SK-N-SH treated with all-trans-retinoic acid at 6 μM for 48 hours (cell line): ENCODE measurements at regions not wholly inside any gene's neighbourhood (a gene's known extent, or its start where the extent isn't known, plus 50 kb on each side); places are given as distances from the start of the nearest gene placed in this dataset.

ENCODE experiments used
- ATAC-seq: fragments of 200-7000 bp; cut with Tn5 transposase; 3 replicates; pipeline ENCODE4 v1.9.1; 2020; ENCODE audit warnings: mild to moderate bottlenecking, moderate library complexity
- ARNTL ChIP-seq: fragments of 450-650 bp; formaldehyde crosslinking; IDR thresholded peaks from 2 replicates; pipeline ENCODE4 v1.5.0; 2020; ENCODE audit warnings: low read depth, mild to moderate bottlenecking, moderate library complexity, borderline replicate concordance
- BACH2 ChIP-seq: fragments of 250-450 bp; sonication (Bioruptor Pico); IDR thresholded peaks from 2 replicates; pipeline ENCODE4 v1.9.0; 2021; ENCODE audit warnings: mild to moderate bottlenecking, borderline replicate concordance
- CSDC2 ChIP-seq: fragments of 250-450 bp; sonication (Bioruptor Pico); IDR thresholded peaks from 2 replicates; pipeline ENCODE4 v1.5.0; 2020; ENCODE audit warnings: mild to moderate bottlenecking, moderate library complexity
- CSRNP3 ChIP-seq: fragments of 250-450 bp; sonication (Bioruptor Pico); IDR thresholded peaks from 2 replicates; pipeline ENCODE4 v1.5.1; 2021; ENCODE audit warnings: mild to moderate bottlenecking, moderate library complexity
- ESRRG ChIP-seq: fragments of 250-450 bp; sonication (Bioruptor Pico); IDR thresholded peaks from 2 replicates; pipeline ENCODE4 v1.6.1; 2021; ENCODE audit warnings: mild to moderate bottlenecking
- GLIS3 ChIP-seq: fragments of 250-450 bp; sonication (Bioruptor Pico); IDR thresholded peaks from 2 replicates; pipeline ENCODE4 v1.5.0; 2020; ENCODE audit warnings: mild to moderate bottlenecking, moderate library complexity
- ISL1 ChIP-seq: fragments of 250-450 bp; sonication (Bioruptor Pico); IDR thresholded peaks from 2 replicates; pipeline ENCODE4 v2.1.2; 2022; ENCODE audit warnings: mild to moderate bottlenecking, moderate library complexity
- OSR1 ChIP-seq: fragments of 250-450 bp; sonication (Bioruptor Pico); IDR thresholded peaks from 2 replicates; pipeline ENCODE4 v1.8.0; 2022; ENCODE audit warnings: moderate library complexity, mild to moderate bottlenecking, inconsistent platforms
- POU6F1 ChIP-seq: fragments of 250-450 bp; sonication (Bioruptor Pico); IDR thresholded peaks from 2 replicates; pipeline ENCODE4 v1.8.0; 2021; ENCODE audit warnings: low read depth, mild to moderate bottlenecking, moderate library complexity, borderline replicate concordance
- RARB ChIP-seq: fragments of 250-450 bp; sonication (Bioruptor Pico); IDR thresholded peaks from 2 replicates; pipeline ENCODE4 v1.8.0; 2021; ENCODE audit warnings: mild to moderate bottlenecking, moderate library complexity
- TCF4 ChIP-seq: fragments of 250-450 bp; sonication (Bioruptor Pico); IDR thresholded peaks from 2 replicates; pipeline ENCODE4 v1.8.0; 2021; ENCODE audit warnings: mild to moderate bottlenecking, moderate library complexity, borderline replicate concordance
- TOX ChIP-seq: fragments of 250-450 bp; sonication (Bioruptor Pico); IDR thresholded peaks from 2 replicates; pipeline ENCODE4 v1.8.0; 2021; ENCODE audit warnings: mild to moderate bottlenecking, moderate library complexity, borderline replicate concordance
- ZC3H10 ChIP-seq: fragments of 250-450 bp; sonication (Bioruptor Pico); IDR thresholded peaks from 2 replicates; pipeline ENCODE4 v1.5.1; 2021; ENCODE audit warnings: mild to moderate bottlenecking, moderate library complexity
- ZFP3 ChIP-seq: fragments of 250-450 bp; sonication (Bioruptor Pico); IDR thresholded peaks from 2 replicates; pipeline ENCODE4 v1.5.0; 2020; ENCODE audit warnings: mild to moderate bottlenecking, moderate library complexity
- ZFP30 ChIP-seq: fragments of 450-650 bp; formaldehyde crosslinking; IDR thresholded peaks from 2 replicates; pipeline ENCODE4 v1.5.0; 2022; ENCODE audit warnings: mild to moderate bottlenecking, moderate library complexity
- ZNF565 ChIP-seq: fragments of 450-650 bp; formaldehyde crosslinking; conservative IDR thresholded peaks from 2 replicates; pipeline ENCODE4 v1.5.0; 2020; ENCODE audit warnings: low read depth, mild to moderate bottlenecking, moderate library complexity
- ZNF70 ChIP-seq: fragments of 450-650 bp; formaldehyde crosslinking; IDR thresholded peaks from 2 replicates; pipeline ENCODE4 v1.5.0; 2020; ENCODE audit warnings: mild to moderate bottlenecking, moderate library complexity
- ZNF8 ChIP-seq: fragments of 450-650 bp; formaldehyde crosslinking; IDR thresholded peaks from 2 replicates; pipeline ENCODE4 v1.5.0; 2020; ENCODE audit warnings: mild to moderate bottlenecking, moderate library complexity
- TF ChIP-seq, protein P1 (sequence below): fragments of 250-450 bp; sonication (Bioruptor Pico); IDR thresholded peaks from 2 replicates; pipeline ENCODE4 v1.8.0; 2020; ENCODE audit warnings: mild to moderate bottlenecking, moderate library complexity, borderline replicate concordance
- TF ChIP-seq, protein P2 (sequence below): fragments of 250-450 bp; sonication (Bioruptor Pico); IDR thresholded peaks from 2 replicates; pipeline ENCODE4 v1.5.0; 2020; ENCODE audit warnings: mild to moderate bottlenecking, moderate library complexity
- TF ChIP-seq, protein P3 (sequence below): fragments of 250-450 bp; sonication (Bioruptor Pico); IDR thresholded peaks from 2 replicates; pipeline ENCODE4 v1.5.1; 2020; ENCODE audit warnings: low read depth, mild to moderate bottlenecking, moderate library complexity

DNA sequence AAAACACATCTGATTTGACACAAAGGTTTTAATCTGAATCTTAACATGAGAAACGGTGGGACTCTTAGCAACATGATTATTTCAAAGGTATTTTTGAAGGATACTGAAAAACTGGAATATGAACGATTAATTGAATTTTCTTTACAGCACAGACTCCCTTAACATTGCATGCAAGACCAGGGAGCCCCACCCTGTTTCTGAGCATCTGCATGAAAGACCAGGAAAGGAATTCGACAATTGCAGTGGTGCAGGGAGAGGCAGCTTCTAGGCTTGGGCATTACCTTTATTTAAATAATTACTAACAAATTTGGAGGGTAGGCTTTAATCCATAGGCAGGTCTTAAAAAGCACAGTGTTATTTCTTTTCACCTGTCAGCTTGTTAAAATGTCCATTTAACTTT lies 240.6 kb upstream of the TOPAZ1 start:
- ATAC-seq, result no peak
- TF ChIP-seq ZFP30 (no peak), OSR1 (CRISPR knock-in tag) (no peak)

- no peak for ATAC-seq
Measured at GRCh38 chr3:44003801-44004200, 237.9 kb upstream of the TOPAZ1 start.

DNA sequence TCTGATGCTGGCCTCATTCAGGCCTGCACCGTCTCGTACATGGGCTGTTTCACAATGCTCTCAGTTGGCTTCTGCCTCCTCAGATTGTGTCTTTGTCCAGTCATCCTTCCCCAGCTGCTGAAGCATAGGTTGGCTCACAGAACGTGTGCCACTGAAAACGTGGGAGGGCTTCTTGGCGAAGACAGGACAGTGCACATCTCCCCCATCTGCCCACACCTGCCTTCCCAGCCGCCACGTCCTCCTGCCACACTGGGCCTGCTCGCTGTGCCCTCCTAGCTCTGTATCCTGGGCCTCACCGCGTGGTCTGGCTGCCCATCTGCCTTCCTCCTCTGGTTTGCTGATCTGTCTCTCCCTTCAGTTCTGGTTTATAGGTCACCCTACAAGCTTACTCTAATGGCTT lies 230.0 kb upstream of the TOPAZ1 start:
- no peak for TF ChIP-seq TOX (CRISPR knock-in tag)
- no peak for TF ChIP-seq ZFP3
- no peak for TF ChIP-seq ARNTL
- TF ChIP-seq BACH2 (CRISPR knock-in tag), result no peak
- TF ChIP-seq ESRRG (CRISPR knock-in tag), result no peak
- TF ChIP-seq OSR1 (CRISPR knock-in tag), result no peak
- TF ChIP-seq ZNF8 (CRISPR knock-in tag), result no peak
- TF ChIP-seq CSDC2 (CRISPR knock-in tag), result no peak
- no peak for TF ChIP-seq CSRNP3 (CRISPR knock-in tag)
- no peak for TF ChIP-seq GLIS3 (CRISPR knock-in tag)
- TF ChIP-seq ISL1 (CRISPR knock-in tag), result no peak
- TF ChIP-seq POU6F1 (CRISPR knock-in tag), result no peak
- TF ChIP-seq, protein P1, sequence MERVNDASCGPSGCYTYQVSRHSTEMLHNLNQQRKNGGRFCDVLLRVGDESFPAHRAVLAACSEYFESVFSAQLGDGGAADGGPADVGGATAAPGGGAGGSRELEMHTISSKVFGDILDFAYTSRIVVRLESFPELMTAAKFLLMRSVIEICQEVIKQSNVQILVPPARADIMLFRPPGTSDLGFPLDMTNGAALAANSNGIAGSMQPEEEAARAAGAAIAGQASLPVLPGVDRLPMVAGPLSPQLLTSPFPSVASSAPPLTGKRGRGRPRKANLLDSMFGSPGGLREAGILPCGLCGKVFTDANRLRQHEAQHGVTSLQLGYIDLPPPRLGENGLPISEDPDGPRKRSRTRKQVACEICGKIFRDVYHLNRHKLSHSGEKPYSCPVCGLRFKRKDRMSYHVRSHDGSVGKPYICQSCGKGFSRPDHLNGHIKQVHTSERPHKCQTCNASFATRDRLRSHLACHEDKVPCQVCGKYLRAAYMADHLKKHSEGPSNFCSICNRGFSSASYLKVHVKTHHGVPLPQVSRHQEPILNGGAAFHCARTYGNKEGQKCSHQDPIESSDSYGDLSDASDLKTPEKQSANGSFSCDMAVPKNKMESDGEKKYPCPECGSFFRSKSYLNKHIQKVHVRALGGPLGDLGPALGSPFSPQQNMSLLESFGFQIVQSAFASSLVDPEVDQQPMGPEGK (CRISPR knock-in tag), result no peak
- TF ChIP-seq ZFP30, result no peak
- TF ChIP-seq, protein P2, sequence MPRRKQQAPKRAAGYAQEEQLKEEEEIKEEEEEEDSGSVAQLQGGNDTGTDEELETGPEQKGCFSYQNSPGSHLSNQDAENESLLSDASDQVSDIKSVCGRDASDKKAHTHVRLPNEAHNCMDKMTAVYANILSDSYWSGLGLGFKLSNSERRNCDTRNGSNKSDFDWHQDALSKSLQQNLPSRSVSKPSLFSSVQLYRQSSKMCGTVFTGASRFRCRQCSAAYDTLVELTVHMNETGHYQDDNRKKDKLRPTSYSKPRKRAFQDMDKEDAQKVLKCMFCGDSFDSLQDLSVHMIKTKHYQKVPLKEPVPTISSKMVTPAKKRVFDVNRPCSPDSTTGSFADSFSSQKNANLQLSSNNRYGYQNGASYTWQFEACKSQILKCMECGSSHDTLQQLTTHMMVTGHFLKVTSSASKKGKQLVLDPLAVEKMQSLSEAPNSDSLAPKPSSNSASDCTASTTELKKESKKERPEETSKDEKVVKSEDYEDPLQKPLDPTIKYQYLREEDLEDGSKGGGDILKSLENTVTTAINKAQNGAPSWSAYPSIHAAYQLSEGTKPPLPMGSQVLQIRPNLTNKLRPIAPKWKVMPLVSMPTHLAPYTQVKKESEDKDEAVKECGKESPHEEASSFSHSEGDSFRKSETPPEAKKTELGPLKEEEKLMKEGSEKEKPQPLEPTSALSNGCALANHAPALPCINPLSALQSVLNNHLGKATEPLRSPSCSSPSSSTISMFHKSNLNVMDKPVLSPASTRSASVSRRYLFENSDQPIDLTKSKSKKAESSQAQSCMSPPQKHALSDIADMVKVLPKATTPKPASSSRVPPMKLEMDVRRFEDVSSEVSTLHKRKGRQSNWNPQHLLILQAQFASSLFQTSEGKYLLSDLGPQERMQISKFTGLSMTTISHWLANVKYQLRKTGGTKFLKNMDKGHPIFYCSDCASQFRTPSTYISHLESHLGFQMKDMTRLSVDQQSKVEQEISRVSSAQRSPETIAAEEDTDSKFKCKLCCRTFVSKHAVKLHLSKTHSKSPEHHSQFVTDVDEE (CRISPR knock-in tag), result no peak
- TF ChIP-seq ZNF70, result no peak
- TF ChIP-seq, protein P3, sequence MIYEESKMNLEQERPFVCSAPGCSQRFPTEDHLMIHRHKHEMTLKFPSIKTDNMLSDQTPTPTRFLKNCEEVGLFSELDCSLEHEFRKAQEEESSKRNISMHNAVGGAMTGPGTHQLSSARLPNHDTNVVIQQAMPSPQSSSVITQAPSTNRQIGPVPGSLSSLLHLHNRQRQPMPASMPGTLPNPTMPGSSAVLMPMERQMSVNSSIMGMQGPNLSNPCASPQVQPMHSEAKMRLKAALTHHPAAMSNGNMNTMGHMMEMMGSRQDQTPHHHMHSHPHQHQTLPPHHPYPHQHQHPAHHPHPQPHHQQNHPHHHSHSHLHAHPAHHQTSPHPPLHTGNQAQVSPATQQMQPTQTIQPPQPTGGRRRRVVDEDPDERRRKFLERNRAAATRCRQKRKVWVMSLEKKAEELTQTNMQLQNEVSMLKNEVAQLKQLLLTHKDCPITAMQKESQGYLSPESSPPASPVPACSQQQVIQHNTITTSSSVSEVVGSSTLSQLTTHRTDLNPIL (CRISPR knock-in tag), result no peak
- no peak for TF ChIP-seq ZNF565
- TF ChIP-seq TCF4 (CRISPR knock-in tag), result no peak
- TF ChIP-seq ZC3H10 (CRISPR knock-in tag), result no peak
- TF ChIP-seq, all 23 proteins: peak for 0
- ATAC-seq, result no peak

More at GRCh38 chr3:44003801-44004200, 237.9 kb upstream of the TOPAZ1 start:
- TF ChIP-seq OSR1 (CRISPR knock-in tag) (no peak), TOX (CRISPR knock-in tag) (no peak), ZNF8 (CRISPR knock-in tag) (no peak), ZFP30 (no peak), ZNF70 (no peak), GLIS3 (CRISPR knock-in tag) (no peak), ESRRG (CRISPR knock-in tag) (no peak), RARB (CRISPR knock-in tag) (no peak), ISL1 (CRISPR knock-in tag) (no peak)
